Suprapubic skin (tissue), 4 donors: ENCODE measurements at regions not wholly inside any gene's neighbourhood (a gene's known extent, or its start where the extent isn't known, plus 50 kb on each side); places are given as distances from the start of the nearest gene placed in this dataset.

Experiments
- DNase-seq, 2 donors: peaks; one replicate each; pipeline ENCODE4 v3.0.0-alpha.2; 2019; ENCODE audit warnings: low spot score in 2 of 2
- H3K27ac ChIP-seq: fragments of 200-600 bp; sonication (generic); one replicate; pipeline ENCODE4 v1.5.1; 2019
- H3K27me3 ChIP-seq: fragments of 200-600 bp; sonication (generic); one replicate; pipeline ENCODE4 v1.5.1; 2019
- H3K36me3 ChIP-seq: fragments of 200-600 bp; sonication (generic); one replicate; pipeline ENCODE4 v1.5.1; 2019
- H3K4me1 ChIP-seq: fragments of 200-600 bp; sonication (generic); one replicate; pipeline ENCODE4 v1.5.1; 2019
- H3K4me3 ChIP-seq: fragments of 200-600 bp; sonication (generic); one replicate; pipeline ENCODE4 v1.5.1; 2019; ENCODE audit warnings: mild to moderate bottlenecking
- H3K9me3 ChIP-seq: fragments of 200-600 bp; sonication (generic); one replicate; pipeline ENCODE4 v1.5.1; 2019
- EP300 ChIP-seq: sonication (generic); formaldehyde crosslinking; IDR thresholded peaks from one replicate; pipeline ENCODE4 v1.6.1; 2017; ENCODE audit warnings: antibody characterized with exemption
- POLR2A ChIP-seq, 2 donors: fragments of 450-650 bp; IDR thresholded peaks; one replicate each; pipeline ENCODE4 v1.6.1; 2017; ENCODE audit warnings: antibody characterized with exemption in 2 of 2, mild to moderate bottlenecking in 2 of 2, moderate library complexity in 2 of 2
- POLR2AphosphoS5 ChIP-seq, 3 donors: sonication (generic); formaldehyde crosslinking; IDR thresholded peaks; one replicate each; pipeline ENCODE4 v1.6.1; 2017; ENCODE audit warnings: antibody characterized with exemption in 3 of 3
- WGBS: methylation state at CpG from one replicate; pipeline ENCODE4 v1.1.5; 2018; 5-methylcytosine and 5-hydroxymethylcytosine counted together
- TF ChIP-seq, protein P1 (sequence below), 2 donors: fragments of 200-600 bp in 1 of 2; fragments of 450-650 bp in 1 of 2; sonication (generic) in 1 of 2; IDR thresholded peaks; one replicate each; pipeline ENCODE4 v1.5.1; 2016 to 2019; ENCODE audit warnings: antibody characterized with exemption in 2 of 2, mild to moderate bottlenecking in 1 of 2, moderate library complexity in 1 of 2

DNA sequence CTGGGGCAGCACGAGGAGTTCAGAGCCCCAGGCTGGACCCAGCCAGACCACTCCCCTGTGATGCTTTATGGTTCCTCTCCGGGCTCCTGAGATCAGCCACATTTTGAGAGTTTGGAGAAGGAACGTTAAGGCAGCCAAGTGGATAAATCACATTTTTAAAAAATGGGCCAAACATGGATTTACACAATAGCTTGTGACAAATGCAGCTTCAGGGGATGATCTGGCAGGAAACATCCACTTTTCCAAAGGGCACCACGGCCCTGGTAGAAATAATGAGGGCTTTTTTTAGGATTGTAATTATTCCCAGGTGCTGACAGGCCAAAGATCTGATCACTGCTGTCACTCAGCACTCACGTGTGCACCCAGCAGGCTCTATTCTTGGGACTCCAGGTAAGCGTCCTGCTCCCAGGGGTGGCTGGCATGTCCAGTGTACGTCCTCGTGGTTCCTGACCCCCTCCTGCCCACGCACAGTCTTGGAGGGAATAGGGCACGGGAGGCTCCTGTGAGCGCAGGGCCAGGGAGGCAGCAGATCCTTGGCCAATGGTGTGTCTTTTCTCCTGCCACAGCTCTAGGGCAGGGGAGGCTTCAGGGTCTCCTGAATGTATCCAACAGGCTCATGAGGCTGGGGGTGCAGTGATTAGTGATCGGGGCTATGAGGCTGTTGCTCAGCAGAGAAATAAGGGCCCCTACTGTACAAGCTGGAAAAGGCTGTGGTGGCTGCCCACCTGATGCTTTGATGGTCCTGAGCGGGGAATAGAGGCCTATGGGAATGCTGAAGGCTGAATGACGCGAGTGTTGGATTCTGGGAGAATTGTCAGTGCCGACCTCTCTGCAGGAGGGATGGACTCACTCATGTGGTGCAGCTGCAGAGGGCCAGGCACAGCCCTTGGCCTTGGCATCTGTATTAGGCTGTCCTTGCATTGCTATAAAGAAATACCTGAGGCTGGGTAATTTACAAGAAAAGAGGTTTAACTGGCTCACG lies 415.7 kb downstream of the PTPRU start:
- no peak overlapping the region for H3K27ac ChIP-seq
- no peak for TF ChIP-seq POLR2AphosphoS5 (IDR thresholded peaks at IDR 0.05)
- TF ChIP-seq EP300, result no peak
- TF ChIP-seq, protein P1, sequence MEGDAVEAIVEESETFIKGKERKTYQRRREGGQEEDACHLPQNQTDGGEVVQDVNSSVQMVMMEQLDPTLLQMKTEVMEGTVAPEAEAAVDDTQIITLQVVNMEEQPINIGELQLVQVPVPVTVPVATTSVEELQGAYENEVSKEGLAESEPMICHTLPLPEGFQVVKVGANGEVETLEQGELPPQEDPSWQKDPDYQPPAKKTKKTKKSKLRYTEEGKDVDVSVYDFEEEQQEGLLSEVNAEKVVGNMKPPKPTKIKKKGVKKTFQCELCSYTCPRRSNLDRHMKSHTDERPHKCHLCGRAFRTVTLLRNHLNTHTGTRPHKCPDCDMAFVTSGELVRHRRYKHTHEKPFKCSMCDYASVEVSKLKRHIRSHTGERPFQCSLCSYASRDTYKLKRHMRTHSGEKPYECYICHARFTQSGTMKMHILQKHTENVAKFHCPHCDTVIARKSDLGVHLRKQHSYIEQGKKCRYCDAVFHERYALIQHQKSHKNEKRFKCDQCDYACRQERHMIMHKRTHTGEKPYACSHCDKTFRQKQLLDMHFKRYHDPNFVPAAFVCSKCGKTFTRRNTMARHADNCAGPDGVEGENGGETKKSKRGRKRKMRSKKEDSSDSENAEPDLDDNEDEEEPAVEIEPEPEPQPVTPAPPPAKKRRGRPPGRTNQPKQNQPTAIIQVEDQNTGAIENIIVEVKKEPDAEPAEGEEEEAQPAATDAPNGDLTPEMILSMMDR (IDR thresholded peaks at IDR 0.05), result no peak
- no peak for TF ChIP-seq POLR2A (IDR thresholded peaks at IDR 0.05)
- H3K9me3 ChIP-seq, result no peaks in the 10 kb centered on the region
- peak in 1 of 2 donors; percentile 48 for DNase-seq
- no peaks in the 10 kb centered on the region for H3K4me1 ChIP-seq
- 52% methylated on average over 13 of the region's 17 CpGs for WGBS
- H3K36me3 ChIP-seq, result no peaks in the 10 kb centered on the region
- peaks cover 37% of the 10 kb centered on the region for H3K27me3 ChIP-seq
- H3K4me3 ChIP-seq, result no peak overlapping the region

DNA sequence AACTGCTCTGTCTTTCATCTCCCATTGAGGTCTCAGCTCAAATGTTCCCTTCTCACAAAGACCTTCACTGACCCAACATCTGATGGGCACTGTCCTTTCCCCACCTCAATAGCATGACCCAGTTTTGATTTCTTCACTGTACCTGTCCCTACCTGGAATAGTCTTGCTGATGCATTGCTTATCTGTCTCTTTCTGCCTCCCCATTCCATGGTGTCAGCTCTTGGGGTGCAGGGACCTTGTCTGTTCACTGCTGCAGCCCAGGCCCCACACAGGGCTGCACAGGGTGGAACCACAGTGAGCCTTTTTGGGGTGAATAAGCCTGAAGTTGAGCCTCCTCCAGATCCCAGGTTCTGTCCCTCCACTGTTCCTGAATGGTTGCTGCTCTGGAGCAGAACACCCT lies 414.9 kb downstream of the PTPRU start:
- H3K36me3 ChIP-seq, result no peaks in the 10 kb centered on the region
- peaks cover 35% of the 10 kb centered on the region for H3K27me3 ChIP-seq
- no peaks in the 10 kb centered on the region for H3K4me1 ChIP-seq
- TF ChIP-seq, protein P1 (IDR thresholded peaks at IDR 0.05), result no peak
- TF ChIP-seq POLR2A (IDR thresholded peaks at IDR 0.05) (no peak), EP300 (no peak), POLR2AphosphoS5 (IDR thresholded peaks at IDR 0.05) (no peak)
- H3K27ac ChIP-seq, result no peak overlapping the region
- H3K9me3 ChIP-seq, result no peaks in the 10 kb centered on the region
- H3K4me3 ChIP-seq, result no peak overlapping the region
- DNase-seq, result peak in 1 of 2 donors; percentile 34

DNA sequence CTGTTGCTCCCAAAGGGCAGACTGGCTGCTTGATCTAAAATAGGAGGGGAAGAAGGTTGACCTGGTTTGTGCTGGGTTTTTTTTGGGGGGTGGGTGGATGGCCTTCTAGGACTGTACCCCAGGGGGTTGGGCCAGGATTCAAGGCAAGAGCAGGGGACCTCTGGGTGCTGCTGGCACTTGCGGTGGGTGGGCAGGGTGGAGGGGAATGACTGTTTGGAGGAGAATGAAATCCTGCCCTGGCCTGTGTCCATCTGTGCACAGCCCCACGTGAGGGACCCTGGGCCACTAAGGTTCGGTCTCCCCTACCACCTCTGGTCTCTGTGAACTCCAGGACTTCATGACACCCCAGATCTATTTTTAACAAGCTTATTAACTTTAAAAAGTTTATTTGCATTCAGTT lies 414.2 kb downstream of the PTPRU start:
- Histone ChIP-seq H3K4me3 (no peak overlapping the region), H3K4me1 (no peaks in the 10 kb centered on the region), H3K9me3 (no peaks in the 10 kb centered on the region), H3K36me3 (no peaks in the 10 kb centered on the region), H3K27ac (no peak overlapping the region), H3K27me3 (peaks cover 29% of the 10 kb centered on the region)
- TF ChIP-seq POLR2A (IDR thresholded peaks at IDR 0.05), result no peak
- no peak for TF ChIP-seq EP300
- TF ChIP-seq, protein P1 (IDR thresholded peaks at IDR 0.05), result no peak
- TF ChIP-seq POLR2AphosphoS5 (IDR thresholded peaks at IDR 0.05), result no peak
- peak in 1 of 2 donors; percentile 48 for DNase-seq
- WGBS, result 64% methylated on average over 3 of the region's 3 CpGs

DNA sequence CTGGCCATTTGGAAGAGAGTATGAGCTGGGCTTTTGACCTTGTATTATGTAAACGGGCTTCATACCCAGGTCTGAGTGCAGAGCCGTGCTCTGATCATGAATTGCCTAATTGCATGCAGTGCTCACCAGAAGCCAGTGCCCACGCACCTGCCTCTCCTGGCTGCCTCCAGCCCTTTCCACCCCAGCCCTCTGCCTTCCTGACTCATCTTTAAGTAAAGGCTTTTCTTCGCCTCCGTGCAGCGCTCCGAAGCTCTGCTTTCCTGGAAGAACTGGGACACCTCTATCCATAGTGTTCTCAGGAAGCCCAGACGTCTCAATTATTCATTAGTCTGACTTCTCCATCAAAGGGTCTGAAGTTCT lies 413.7 kb downstream of the PTPRU start:
- Histone ChIP-seq H3K27me3 (peaks cover 29% of the 10 kb centered on the region), H3K4me1 (no peaks in the 10 kb centered on the region), H3K36me3 (no peaks in the 10 kb centered on the region), H3K9me3 (no peaks in the 10 kb centered on the region), H3K4me3 (no peak overlapping the region), H3K27ac (no peak overlapping the region)
- TF ChIP-seq POLR2A (IDR thresholded peaks at IDR 0.05) (no peak), POLR2AphosphoS5 (IDR thresholded peaks at IDR 0.05) (no peak), EP300 (no peak)
- TF ChIP-seq, protein P1 (IDR thresholded peaks at IDR 0.05), result no peak
- 78% methylated on average over 8 of the region's 8 CpGs for WGBS
- no peak for DNase-seq

DNA sequence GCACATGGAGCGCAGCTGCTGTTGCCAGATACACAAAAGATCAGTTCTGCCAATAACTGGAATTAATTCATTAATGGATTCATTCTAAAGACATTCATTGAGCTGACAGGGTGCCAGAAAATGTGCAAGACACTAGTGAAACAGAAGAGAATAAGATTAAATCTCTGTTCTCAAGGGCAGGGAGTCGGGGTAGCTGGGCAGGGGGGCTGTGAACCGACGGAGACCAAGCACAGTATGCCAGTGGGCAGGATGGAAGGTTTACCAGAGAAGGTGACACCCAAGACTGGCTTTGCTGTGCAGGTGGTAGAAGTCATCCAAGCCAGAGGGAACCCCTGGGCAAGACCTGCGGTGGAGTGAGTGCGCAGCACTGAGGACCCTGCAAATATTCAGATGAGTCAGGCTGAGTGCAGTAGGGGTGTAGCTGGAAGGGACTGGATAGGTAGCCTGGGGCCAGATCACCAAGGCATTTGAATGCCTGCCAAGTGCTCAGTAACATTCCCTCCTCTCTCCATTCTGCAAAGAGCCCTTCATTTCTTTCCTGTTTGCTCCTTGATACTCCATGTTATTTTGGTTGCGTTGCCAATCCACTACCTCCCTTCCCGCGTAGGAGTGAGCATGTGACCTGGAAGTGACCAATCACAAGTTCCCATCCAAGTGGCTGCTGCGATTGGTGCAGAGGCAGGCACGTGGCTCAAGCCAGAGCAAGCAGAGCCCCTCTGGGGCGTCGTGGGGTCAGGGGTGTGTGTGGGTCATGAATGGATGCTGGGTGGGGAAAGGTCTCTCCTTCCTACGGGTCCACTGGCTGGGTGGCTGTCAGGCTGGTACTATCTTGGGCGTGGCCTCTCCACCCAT lies 413.1 kb downstream of the PTPRU start:
- TF ChIP-seq EP300, result no peak
- TF ChIP-seq POLR2A (IDR thresholded peaks at IDR 0.05), result no peak
- TF ChIP-seq POLR2AphosphoS5 (IDR thresholded peaks at IDR 0.05), result no peak
- TF ChIP-seq, protein P1 (IDR thresholded peaks at IDR 0.05), result no peak
- Histone ChIP-seq H3K4me3 (no peak overlapping the region), H3K36me3 (no peaks in the 10 kb centered on the region), H3K27me3 (peaks cover 29% of the 10 kb centered on the region), H3K4me1 (no peaks in the 10 kb centered on the region), H3K27ac (no peak overlapping the region), H3K9me3 (no peaks in the 10 kb centered on the region)
- WGBS, result 67% methylated on average over 10 of the region's 15 CpGs
- DNase-seq, result peak in 1 of 2 donors; percentile 55
